Islet precursor cell (in vitro differentiated cells): ENCODE measurements at regions not wholly inside any gene's neighbourhood (a gene's known extent, or its start where the extent isn't known, plus 50 kb on each side); places are given as distances from the start of the nearest gene placed in this dataset.
"Not testable (repeated sequence)": the region's sequence is repeated elsewhere in the genome, so short reads cannot be mapped to it uniquely, and the experiment has no call there.

Source experiments
- DNase-seq: peaks from one replicate; pipeline ENCODE4 v3.0.0-alpha.2; 2018

GRCh38 chr3:109809513-109809912, 472.2 kb upstream of the DPPA4 start:
- DNase-seq, result no peak

GRCh38 chr3:109818081-109818480, 480.7 kb upstream of the DPPA4 start:
- DNase-seq, result no peak

- DNase-seq, result peak; percentile 54
Measured at GRCh38 chr3:109819734-109820133, 482.4 kb upstream of the DPPA4 start.

GRCh38 chr3:109825971-109826810, 488.8 kb upstream of the DPPA4 start:
- DNase-seq, result no peak

GRCh38 chr3:109831403-109831802, 494.1 kb upstream of the DPPA4 start:
- no peak for DNase-seq

- DNase-seq, result no peak
Measured at GRCh38 chr3:109835958-109836357, 498.6 kb upstream of the DPPA4 start.

GRCh38 chr3:109851854-109852253, 514.5 kb upstream of the DPPA4 start:
- no peak for DNase-seq

- no peak for DNase-seq
Measured at GRCh38 chr3:109852283-109852682, 514.9 kb upstream of the DPPA4 start.

GRCh38 chr3:109853077-109853731, 515.9 kb upstream of the DPPA4 start:
- no peak for DNase-seq

- DNase-seq, result no peak
Measured at GRCh38 chr3:109863701-109864100, 526.4 kb upstream of the DPPA4 start.

GRCh38 chr3:109864452-109864851, 527.1 kb upstream of the DPPA4 start:
- no peak for DNase-seq

- DNase-seq, result no peak
Measured at GRCh38 chr3:109869586-109869985, 532.2 kb upstream of the DPPA4 start.

GRCh38 chr3:109874896-109875708, 537.8 kb upstream of the DPPA4 start:
- DNase-seq, result no peak

GRCh38 chr3:109877616-109878015, 540.3 kb upstream of the DPPA4 start:
- not testable (repeated sequence) for DNase-seq

- no peak for DNase-seq
Measured at GRCh38 chr3:109882144-109882543, 544.8 kb upstream of the DPPA4 start.

GRCh38 chr3:109887293-109887692, 549.9 kb upstream of the DPPA4 start:
- no peak for DNase-seq

GRCh38 chr3:109888026-109888425, 550.7 kb upstream of the DPPA4 start:
- DNase-seq, result no peak

- DNase-seq, result no peak
Measured at GRCh38 chr3:109897734-109898133, 560.4 kb upstream of the DPPA4 start.

GRCh38 chr3:109899925-109900324, 562.6 kb upstream of the DPPA4 start:
- DNase-seq, result no peak

GRCh38 chr3:109900783-109901182, 563.4 kb upstream of the DPPA4 start:
- no peak for DNase-seq

GRCh38 chr3:109902549-109902948, 565.2 kb upstream of the DPPA4 start:
- DNase-seq, result no peak

GRCh38 chr3:109903100-109903499, 565.8 kb upstream of the DPPA4 start:
- no peak for DNase-seq

GRCh38 chr3:109910772-109911171, 573.4 kb upstream of the DPPA4 start:
- no peak for DNase-seq

- DNase-seq, result no peak
Measured at GRCh38 chr3:109918740-109919139, 581.4 kb upstream of the DPPA4 start.
